HCT116 (cell line): ENCODE measurements at regions not wholly inside any gene's neighbourhood (a gene's known extent, or its start where the extent isn't known, plus 50 kb on each side); places are given as distances from the start of the nearest gene placed in this dataset.

Experiments used
- CEBPB ChIP-seq: IDR thresholded peaks from 2 replicates; pipeline ENCODE4 v1.6.1; 2012; ENCODE audit warnings: low read depth
- EZH2 ChIP-seq: fragments of 200-600 bp; sonication (generic); IDR thresholded peaks from 2 replicates; pipeline ENCODE4 v1.6.1; 2017; ENCODE audit warnings: antibody characterized with exemption, mixed run types
- EZH2phosphoT487 ChIP-seq: fragments of 200-600 bp; IDR thresholded peaks from 2 replicates; pipeline ENCODE4 v1.6.1; 2018; ENCODE audit warnings: antibody characterized with exemption, borderline replicate concordance
- POLR2AphosphoS5 ChIP-seq: IDR thresholded peaks from 2 replicates; pipeline ENCODE4 v1.6.1; 2011; ENCODE audit warnings: mild to moderate bottlenecking, low read depth, low read length, moderate library complexity
- SP1 ChIP-seq: IDR thresholded peaks from 2 replicates; pipeline ENCODE4 v1.6.1; 2012; ENCODE audit warnings: low read depth
- SRF ChIP-seq: IDR thresholded peaks from 2 replicates; pipeline ENCODE4 v1.6.1; 2012; ENCODE audit warnings: low read depth
- ZNF274 ChIP-seq: fragments of 200-500 bp; sonication (Bioruptor generic); IDR thresholded peaks from 2 replicates; pipeline ENCODE4 v1.6.1; 2014; ENCODE audit warnings: mild to moderate bottlenecking, low read depth, low read length, inconsistent platforms
- TF ChIP-seq, protein P1 (sequence below), 3 experiments: fragments of 200-600 bp in 1 of 3; sonication (generic) in 1 of 3; IDR thresholded peaks in 2 of 3; conservative IDR thresholded peaks in 1 of 3; 2 replicates each; pipeline ENCODE4 v1.5.1; 2012 to 2017; ENCODE audit warnings: low read depth in 2 of 3, low read length in 2 of 3, antibody characterized with exemption in 1 of 3, borderline replicate concordance in 1 of 3, control low read depth in 1 of 3, mild to moderate bottlenecking in 1 of 3, mixed read lengths in 1 of 3, mixed run types in 1 of 3, moderate library complexity in 1 of 3; ENCODE audit not compliant: insufficient read depth in 1 of 3
- TF ChIP-seq, protein P2 (sequence below): IDR thresholded peaks from 2 replicates; pipeline ENCODE4 v1.6.1; 2012; ENCODE audit warnings: low read depth

GRCh38 chr4:143071351-143071750 is 113.4 kb upstream of the USP38 start:
- TF ChIP-seq, protein P1, sequence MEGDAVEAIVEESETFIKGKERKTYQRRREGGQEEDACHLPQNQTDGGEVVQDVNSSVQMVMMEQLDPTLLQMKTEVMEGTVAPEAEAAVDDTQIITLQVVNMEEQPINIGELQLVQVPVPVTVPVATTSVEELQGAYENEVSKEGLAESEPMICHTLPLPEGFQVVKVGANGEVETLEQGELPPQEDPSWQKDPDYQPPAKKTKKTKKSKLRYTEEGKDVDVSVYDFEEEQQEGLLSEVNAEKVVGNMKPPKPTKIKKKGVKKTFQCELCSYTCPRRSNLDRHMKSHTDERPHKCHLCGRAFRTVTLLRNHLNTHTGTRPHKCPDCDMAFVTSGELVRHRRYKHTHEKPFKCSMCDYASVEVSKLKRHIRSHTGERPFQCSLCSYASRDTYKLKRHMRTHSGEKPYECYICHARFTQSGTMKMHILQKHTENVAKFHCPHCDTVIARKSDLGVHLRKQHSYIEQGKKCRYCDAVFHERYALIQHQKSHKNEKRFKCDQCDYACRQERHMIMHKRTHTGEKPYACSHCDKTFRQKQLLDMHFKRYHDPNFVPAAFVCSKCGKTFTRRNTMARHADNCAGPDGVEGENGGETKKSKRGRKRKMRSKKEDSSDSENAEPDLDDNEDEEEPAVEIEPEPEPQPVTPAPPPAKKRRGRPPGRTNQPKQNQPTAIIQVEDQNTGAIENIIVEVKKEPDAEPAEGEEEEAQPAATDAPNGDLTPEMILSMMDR (IDR thresholded peaks at IDR 0.05 in 2 of 3, conservative IDR thresholded peaks at IDR 0.05 in 1 of 3; ENCODE audit: borderline replicate concordance in 1 of 3, insufficient read depth in 1 of 3, low read depth in 2 of 3, low read length in 2 of 3), result no peak
- TF ChIP-seq ZNF274 (no peak), CEBPB (no peak), EZH2phosphoT487 (no peak), EZH2 (no peak), POLR2AphosphoS5 (no peak), SP1 (no peak), SRF (no peak)
- TF ChIP-seq, protein P2, sequence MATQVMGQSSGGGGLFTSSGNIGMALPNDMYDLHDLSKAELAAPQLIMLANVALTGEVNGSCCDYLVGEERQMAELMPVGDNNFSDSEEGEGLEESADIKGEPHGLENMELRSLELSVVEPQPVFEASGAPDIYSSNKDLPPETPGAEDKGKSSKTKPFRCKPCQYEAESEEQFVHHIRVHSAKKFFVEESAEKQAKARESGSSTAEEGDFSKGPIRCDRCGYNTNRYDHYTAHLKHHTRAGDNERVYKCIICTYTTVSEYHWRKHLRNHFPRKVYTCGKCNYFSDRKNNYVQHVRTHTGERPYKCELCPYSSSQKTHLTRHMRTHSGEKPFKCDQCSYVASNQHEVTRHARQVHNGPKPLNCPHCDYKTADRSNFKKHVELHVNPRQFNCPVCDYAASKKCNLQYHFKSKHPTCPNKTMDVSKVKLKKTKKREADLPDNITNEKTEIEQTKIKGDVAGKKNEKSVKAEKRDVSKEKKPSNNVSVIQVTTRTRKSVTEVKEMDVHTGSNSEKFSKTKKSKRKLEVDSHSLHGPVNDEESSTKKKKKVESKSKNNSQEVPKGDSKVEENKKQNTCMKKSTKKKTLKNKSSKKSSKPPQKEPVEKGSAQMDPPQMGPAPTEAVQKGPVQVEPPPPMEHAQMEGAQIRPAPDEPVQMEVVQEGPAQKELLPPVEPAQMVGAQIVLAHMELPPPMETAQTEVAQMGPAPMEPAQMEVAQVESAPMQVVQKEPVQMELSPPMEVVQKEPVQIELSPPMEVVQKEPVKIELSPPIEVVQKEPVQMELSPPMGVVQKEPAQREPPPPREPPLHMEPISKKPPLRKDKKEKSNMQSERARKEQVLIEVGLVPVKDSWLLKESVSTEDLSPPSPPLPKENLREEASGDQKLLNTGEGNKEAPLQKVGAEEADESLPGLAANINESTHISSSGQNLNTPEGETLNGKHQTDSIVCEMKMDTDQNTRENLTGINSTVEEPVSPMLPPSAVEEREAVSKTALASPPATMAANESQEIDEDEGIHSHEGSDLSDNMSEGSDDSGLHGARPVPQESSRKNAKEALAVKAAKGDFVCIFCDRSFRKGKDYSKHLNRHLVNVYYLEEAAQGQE, result no peak
